BLaER1 (cell line): ENCODE measurements at regions not wholly inside any gene's neighbourhood (a gene's known extent, or its start where the extent isn't known, plus 50 kb on each side); places are given as distances from the start of the nearest gene placed in this dataset.

ENCODE experiments used
- H3K27ac ChIP-seq: shearing (Covaris generic); formaldehyde crosslinking; 2 replicates; pipeline ENCODE4 v1.8.1; 2022
- H3K27me3 ChIP-seq: shearing (Covaris generic); formaldehyde crosslinking; 2 replicates; pipeline ENCODE4 v1.8.1; 2022
- H3K36me3 ChIP-seq: shearing (Covaris generic); formaldehyde crosslinking; 2 replicates; pipeline ENCODE4 v1.8.1; 2022
- H3K4me1 ChIP-seq: shearing (Covaris generic); formaldehyde crosslinking; 2 replicates; pipeline ENCODE4 v1.8.1; 2022
- H3K4me2 ChIP-seq: shearing (Covaris generic); formaldehyde crosslinking; 2 replicates; pipeline ENCODE4 v1.8.1; 2022
- H3K4me3 ChIP-seq: shearing (Covaris generic); formaldehyde crosslinking; 2 replicates; pipeline ENCODE4 v1.8.1; 2022
- H3K9ac ChIP-seq: shearing (Covaris generic); formaldehyde crosslinking; 2 replicates; pipeline ENCODE4 v1.8.1; 2022
- H3K9me3 ChIP-seq: shearing (Covaris generic); formaldehyde crosslinking; 2 replicates; pipeline ENCODE4 v1.8.1; 2022
- H4K20me1 ChIP-seq: shearing (Covaris generic); formaldehyde crosslinking; 2 replicates; pipeline ENCODE4 v1.8.1; 2022
- Cebpa-rat ChIP-seq: shearing (Covaris generic); IDR thresholded peaks from 2 replicates; pipeline ENCODE4 v1.8.1; 2022

DNA sequence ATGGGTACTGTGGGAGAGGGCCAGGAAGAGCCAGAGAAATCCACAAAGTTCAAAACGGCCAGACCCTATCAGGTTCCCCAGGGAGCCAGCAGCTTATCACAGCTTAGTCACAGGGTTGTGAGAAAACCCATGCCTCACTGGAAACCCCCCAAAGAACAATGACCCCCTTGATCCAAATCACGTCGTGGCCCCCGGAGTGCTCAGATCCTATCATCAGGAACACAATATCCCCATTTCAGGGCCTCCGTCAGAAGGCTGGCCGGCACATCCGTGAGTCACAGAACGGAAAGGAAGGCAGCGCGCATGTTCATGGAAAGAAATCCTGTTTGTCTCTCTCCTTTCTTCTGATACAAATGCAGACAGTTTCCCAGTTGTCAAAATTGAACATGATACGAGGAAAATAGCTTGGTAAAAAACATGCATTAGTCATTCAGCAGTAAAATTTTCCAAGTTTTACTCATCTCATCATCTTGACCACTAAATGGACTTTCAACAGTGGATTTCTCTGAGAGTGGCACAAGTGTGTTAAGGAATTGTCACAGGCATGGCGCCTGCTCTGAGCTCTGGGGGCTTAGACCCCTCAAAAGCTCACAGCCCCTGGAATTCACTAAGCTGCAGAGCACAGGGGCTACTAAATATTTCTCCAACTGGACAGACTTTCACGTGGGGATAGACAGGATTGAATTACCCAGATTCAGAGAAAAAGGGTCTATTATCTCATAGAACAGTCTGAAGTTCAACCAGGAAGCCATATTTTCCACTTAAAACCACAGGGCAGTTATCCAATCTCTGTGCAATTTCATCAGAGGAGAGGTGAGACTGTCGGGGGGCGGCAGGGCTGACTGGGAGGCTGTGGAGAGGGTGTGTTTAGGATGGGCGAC is 124.8 kb downstream of the RIPK4 start:
- H3K4me2 ChIP-seq: peak overlapping the region; percentile 22
- H3K9ac ChIP-seq: no peak overlapping the region
- no peak overlapping the region for H3K27ac ChIP-seq

DNA sequence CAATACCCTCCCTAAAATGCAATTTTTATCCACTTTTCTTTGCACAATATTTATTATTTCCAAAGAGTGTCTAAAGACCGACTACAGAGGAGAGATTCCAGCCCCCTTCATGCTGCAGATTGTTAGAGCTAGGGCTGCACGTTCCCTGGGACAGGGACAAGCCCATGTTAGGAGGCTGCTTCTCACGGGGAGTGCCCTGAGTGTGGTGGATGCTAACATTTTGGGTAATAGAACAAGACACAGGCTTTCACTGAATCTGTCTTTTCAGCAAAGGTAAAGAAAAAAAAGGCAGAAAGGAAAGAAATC is 125.4 kb downstream of the RIPK4 start:
- Histone ChIP-seq H3K4me2 (no peak overlapping the region), H3K36me3 (no peaks in the 10 kb centered on the region), H3K27ac (no peak overlapping the region), H3K9me3 (no peaks in the 10 kb centered on the region), H4K20me1 (no peaks in the 10 kb centered on the region), H3K4me1 (peaks cover 9% of the 10 kb centered on the region), H3K4me3 (no peak overlapping the region), H3K27me3 (no peaks in the 10 kb centered on the region), H3K9ac (no peak overlapping the region)
- TF ChIP-seq Cebpa-rat: no peak

More for the DNA sequence above, 124.8 kb downstream of the RIPK4 start:
- Histone ChIP-seq H3K4me1 (peaks cover 9% of the 10 kb centered on the region), H3K9me3 (no peaks in the 10 kb centered on the region), H3K27me3 (no peaks in the 10 kb centered on the region), H3K36me3 (no peaks in the 10 kb centered on the region), H3K4me3 (no peak overlapping the region), H4K20me1 (no peaks in the 10 kb centered on the region)
- TF ChIP-seq Cebpa-rat: no peak

DNA sequence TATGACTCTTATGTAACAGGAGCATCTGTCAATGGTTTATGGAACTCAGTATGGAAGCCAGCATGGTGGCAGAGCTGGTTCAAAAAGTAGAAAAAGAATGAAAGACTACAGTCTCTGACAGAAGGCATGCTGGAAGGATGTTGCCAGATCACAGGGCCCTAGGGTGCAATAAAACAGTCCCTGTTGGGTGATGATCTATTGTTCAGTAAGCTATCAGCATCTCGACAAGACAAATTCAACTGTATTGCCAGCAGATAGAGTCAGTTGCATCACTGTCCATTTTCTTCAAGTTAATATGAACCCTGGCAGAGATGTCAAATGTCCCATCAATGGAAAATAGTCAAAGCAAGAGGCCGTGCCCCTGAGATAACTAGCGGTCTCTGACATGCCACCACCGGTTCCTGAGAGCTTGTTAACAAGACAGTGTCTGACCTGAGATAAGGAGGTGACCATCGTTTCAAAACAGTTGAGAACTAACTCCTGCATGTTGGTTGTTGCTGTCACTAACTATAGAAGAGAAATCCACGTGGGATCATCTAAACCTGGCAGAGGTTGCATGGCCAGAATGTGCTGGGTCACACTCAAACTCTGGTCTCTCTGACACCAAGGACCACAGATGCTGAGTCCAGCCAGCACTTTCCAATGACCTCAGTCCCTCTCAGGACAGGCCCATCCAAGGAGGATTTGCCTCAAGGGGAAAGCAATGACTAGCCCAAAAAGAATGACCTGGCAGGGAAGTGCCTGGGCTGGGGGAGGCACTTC is 125.9 kb downstream of the RIPK4 start:
- no peak overlapping the region for H3K4me3 ChIP-seq
- no peak overlapping the region for H3K4me2 ChIP-seq
- TF ChIP-seq Cebpa-rat: no peak
- no peak overlapping the region for H3K9ac ChIP-seq
- H3K9me3 ChIP-seq: no peaks in the 10 kb centered on the region
- H3K4me1 ChIP-seq: peaks cover 9% of the 10 kb centered on the region
- no peaks in the 10 kb centered on the region for H3K36me3 ChIP-seq
- H3K27ac ChIP-seq: no peak overlapping the region
- no peaks in the 10 kb centered on the region for H4K20me1 ChIP-seq
- no peaks in the 10 kb centered on the region for H3K27me3 ChIP-seq

DNA sequence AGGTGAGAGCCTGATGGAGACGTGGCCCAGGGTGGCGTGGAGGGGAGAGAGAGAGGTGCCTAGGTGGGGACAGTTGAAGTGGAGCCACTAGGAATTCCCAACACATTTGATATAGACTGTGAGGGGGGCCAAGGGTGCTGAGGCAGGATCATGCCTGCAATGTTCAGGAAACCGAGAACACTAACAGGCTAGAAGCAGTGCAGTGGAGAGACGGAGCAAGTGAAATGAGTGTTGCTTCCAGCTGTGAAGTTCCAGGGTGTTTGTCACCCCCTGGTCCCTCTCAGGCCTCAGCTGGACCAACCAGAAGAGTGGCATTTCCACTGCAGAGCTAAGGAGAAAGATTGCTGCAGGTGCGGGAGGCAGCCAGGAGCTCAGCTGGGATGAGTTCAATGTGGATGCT is 127.1 kb downstream of the RIPK4 start:
- H3K9ac ChIP-seq: no peak overlapping the region
- H4K20me1 ChIP-seq: no peaks in the 10 kb centered on the region
- no peak overlapping the region for H3K4me3 ChIP-seq
- TF ChIP-seq Cebpa-rat: no peak
- no peaks in the 10 kb centered on the region for H3K27me3 ChIP-seq
- no peaks in the 10 kb centered on the region for H3K36me3 ChIP-seq
- no peaks in the 10 kb centered on the region for H3K9me3 ChIP-seq
- H3K27ac ChIP-seq: no peak overlapping the region
- peaks cover 9% of the 10 kb centered on the region for H3K4me1 ChIP-seq
- H3K4me2 ChIP-seq: no peak overlapping the region

DNA sequence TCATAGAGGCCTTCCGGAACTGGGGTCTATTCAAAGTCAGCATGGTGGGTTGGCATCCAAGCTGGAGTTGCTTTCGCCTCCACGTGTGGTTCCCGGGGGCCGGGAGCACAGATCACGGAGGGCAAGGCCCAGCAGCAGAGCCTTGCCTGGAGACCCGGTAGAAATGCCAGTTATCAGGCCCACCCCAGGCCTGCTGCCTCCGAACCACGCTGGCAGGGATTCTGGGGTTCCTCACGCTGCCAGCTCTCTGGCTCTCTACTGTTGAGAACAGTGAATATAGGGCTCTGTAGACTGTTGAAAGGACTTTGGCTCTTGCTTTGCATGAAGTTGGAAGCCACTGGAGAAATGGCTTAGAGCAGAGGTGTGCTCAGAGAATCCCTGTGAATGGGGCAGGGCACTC is 127.5 kb downstream of the RIPK4 start:
- H3K27me3 ChIP-seq: no peaks in the 10 kb centered on the region

DNA sequence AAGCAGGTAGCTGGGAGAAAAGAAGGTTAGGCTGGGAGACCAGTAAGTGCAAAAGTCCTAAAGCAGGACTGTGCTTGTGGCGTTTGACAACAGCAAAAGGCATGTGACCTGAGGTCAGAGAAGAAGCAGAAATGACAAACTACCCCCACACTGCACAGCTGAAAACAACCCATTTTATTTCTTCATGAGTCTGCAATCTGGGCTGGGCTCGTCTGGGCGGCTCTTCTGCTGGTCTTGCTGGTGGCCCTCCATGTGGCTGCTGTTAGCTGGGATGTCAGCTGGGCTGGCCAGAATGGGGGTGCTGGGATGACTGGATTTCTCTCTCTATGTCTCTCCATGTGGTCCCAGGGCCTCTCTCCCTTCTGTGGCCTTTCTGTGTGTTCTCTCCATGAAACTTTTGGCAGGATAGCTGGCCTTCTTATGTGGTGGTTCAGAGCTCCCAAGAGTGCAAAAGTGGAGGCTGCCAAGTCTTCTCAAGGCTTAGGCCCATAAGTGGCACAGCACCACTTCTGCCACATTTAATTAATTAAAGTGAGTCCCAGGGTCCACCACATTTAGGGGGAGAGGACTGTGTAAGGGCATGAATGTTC is 128.6 kb downstream of the RIPK4 start:
- no peaks in the 10 kb centered on the region for H3K9me3 ChIP-seq
- H3K4me1 ChIP-seq: peaks cover 9% of the 10 kb centered on the region
- no peak overlapping the region for H3K27ac ChIP-seq
- H3K36me3 ChIP-seq: no peaks in the 10 kb centered on the region
- H3K4me3 ChIP-seq: no peak overlapping the region
- no peaks in the 10 kb centered on the region for H3K27me3 ChIP-seq
- no peaks in the 10 kb centered on the region for H4K20me1 ChIP-seq
- no peak overlapping the region for H3K9ac ChIP-seq
- no peak for TF ChIP-seq Cebpa-rat
- no peak overlapping the region for H3K4me2 ChIP-seq

More for the DNA sequence above, 127.5 kb downstream of the RIPK4 start:
- H3K9ac ChIP-seq: no peak overlapping the region
- H3K4me3 ChIP-seq: no peak overlapping the region
- no peak overlapping the region for H3K4me2 ChIP-seq
- H4K20me1 ChIP-seq: no peaks in the 10 kb centered on the region
- no peak for TF ChIP-seq Cebpa-rat
- peaks cover 9% of the 10 kb centered on the region for H3K4me1 ChIP-seq
- no peaks in the 10 kb centered on the region for H3K9me3 ChIP-seq
- no peak overlapping the region for H3K27ac ChIP-seq
- no peaks in the 10 kb centered on the region for H3K36me3 ChIP-seq

DNA sequence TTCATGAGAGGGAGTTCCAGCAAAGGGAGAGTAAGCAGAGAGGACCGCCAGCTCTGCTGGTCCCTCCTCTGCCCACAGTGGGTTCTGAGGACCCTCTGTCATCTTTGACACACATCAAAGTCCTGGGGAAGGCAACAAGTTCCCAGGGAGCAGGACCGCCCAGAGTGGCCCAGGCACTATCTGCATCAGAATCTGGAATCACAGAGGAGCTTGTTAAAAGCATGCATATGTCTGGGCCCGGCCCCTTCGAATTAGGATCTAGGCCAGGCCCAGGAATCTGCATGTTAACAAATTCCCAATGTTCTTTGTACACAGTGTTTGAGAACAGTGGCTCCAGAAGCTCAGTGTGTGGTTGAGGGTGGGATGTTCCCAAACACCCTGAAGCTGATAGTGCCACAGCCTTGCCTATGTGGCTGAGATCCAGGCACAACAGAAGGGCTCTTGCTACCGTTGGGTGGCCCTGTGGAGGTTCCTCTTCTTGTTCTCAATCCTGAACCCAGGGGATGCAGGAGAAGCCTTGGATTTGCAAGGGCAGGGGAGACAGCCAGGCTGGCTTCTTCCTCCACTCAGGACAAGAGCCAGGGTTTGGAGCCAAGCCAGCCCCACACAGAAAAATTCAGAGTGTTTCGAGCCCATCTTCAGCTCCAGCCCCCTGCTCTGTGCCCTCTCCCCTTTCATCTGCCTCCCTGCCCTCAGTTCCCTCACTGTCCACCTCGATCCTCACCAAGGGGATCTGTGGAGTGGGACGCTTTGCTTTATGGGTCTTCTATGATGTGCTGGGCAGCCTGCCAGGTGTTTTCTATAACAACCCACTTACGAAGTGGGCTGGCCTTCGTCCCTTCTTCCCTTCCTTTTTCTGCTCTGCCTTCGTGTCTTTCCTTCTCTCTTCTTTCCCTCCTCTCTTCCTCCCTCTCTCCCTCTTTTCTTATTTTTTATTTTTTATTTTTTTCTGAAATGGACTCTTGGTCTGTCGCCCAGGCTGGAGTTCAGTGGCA is 129.0 kb upstream of the TMPRSS2 start:
- no peak overlapping the region for H3K4me3 ChIP-seq
- H4K20me1 ChIP-seq: no peaks in the 10 kb centered on the region
- no peak overlapping the region for H3K4me2 ChIP-seq
- H3K4me1 ChIP-seq: peaks cover 5% of the 10 kb centered on the region
- no peak overlapping the region for H3K9ac ChIP-seq
- no peak for TF ChIP-seq Cebpa-rat
- no peak overlapping the region for H3K27ac ChIP-seq
- no peaks in the 10 kb centered on the region for H3K9me3 ChIP-seq
- H3K27me3 ChIP-seq: no peaks in the 10 kb centered on the region
- no peaks in the 10 kb centered on the region for H3K36me3 ChIP-seq

DNA sequence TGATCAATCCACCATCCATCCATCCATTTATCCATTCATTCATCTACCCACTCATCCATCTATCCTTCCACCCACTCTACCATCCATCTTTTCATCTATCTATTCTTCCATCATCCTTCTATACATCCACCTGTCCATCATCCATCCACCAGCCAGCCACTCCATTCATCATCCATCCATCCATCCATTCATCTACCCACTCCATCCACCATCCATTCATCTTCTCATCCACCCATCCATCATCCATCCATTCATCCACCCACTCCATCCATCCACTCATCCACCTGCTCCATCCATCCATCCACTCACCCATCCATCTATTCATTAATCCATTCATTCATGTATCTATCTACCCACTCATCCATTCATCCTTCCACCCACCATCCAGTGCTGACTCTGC is 127.9 kb upstream of the TMPRSS2 start:
- Histone ChIP-seq H3K4me3 (no peak overlapping the region), H3K4me1 (peaks cover 6% of the 10 kb centered on the region; the same call in 1 of the 2 replicates), H3K9ac (no peak overlapping the region)

DNA sequence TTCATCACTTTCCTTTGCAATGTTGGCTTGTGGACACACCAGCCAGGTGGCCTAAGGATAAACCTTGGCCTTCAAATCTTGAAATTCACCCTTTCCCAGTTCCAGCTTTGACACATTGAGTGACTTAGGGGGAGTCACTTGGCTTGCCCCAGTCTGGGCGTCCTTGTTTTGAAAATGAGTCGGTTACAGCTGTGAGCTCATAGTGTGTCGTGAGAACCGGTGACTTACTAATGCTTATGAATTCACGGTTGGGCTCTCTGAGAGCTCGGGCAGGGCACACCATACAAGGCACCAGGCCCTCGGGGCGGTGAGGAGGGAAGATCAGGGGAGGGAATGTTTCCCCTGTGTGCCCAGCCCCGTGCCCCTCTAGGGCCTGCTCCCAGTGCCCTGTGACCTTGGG is 126.9 kb upstream of the TMPRSS2 start:
- TF ChIP-seq Cebpa-rat: no peak
- no peak overlapping the region for H3K27ac ChIP-seq
- no peaks in the 10 kb centered on the region for H4K20me1 ChIP-seq
- no peaks in the 10 kb centered on the region for H3K36me3 ChIP-seq
- H3K4me1 ChIP-seq: peaks cover 6% of the 10 kb centered on the region; the same call in 1 of the 2 replicates
- no peaks in the 10 kb centered on the region for H3K9me3 ChIP-seq
- no peaks in the 10 kb centered on the region for H3K27me3 ChIP-seq
- H3K4me2 ChIP-seq: no peak overlapping the region
- H3K4me3 ChIP-seq: no peak overlapping the region
- no peak overlapping the region for H3K9ac ChIP-seq

More for the DNA sequence above, 127.9 kb upstream of the TMPRSS2 start:
- no peak for TF ChIP-seq Cebpa-rat
- Histone ChIP-seq H3K27me3 (no peaks in the 10 kb centered on the region), H3K36me3 (no peaks in the 10 kb centered on the region), H3K9me3 (no peaks in the 10 kb centered on the region), H4K20me1 (no peaks in the 10 kb centered on the region), H3K27ac (no peak overlapping the region), H3K4me2 (no peak overlapping the region)
